MG63 (cell line): ENCODE measurements at regions not wholly inside any gene's neighbourhood (a gene's known extent, or its start where the extent isn't known, plus 50 kb on each side); places are given as distances from the start of the nearest gene placed in this dataset.

ENCODE experiments used
- DNase-seq: peaks from one replicate; pipeline ENCODE4 v3.0.0-alpha.2; 2020
- H3K27me3 ChIP-seq: fragments of 250-450 bp; sonication (Bioruptor Pico); 2 replicates; pipeline ENCODE4 v1.5.1; 2020; ENCODE audit warnings: mild to moderate bottlenecking, moderate library complexity
- H3K36me3 ChIP-seq: fragments of 250-450 bp; sonication (Bioruptor Pico); 2 replicates; pipeline ENCODE4 v1.5.1; 2020; ENCODE audit warnings: mild to moderate bottlenecking, moderate library complexity
- H3K4me3 ChIP-seq: fragments of 250-450 bp; sonication (Bioruptor Pico); 2 replicates; pipeline ENCODE4 v1.5.1; 2020; ENCODE audit warnings: mild to moderate bottlenecking, moderate library complexity
- H3K9me3 ChIP-seq: fragments of 250-450 bp; sonication (Bioruptor Pico); 2 replicates; pipeline ENCODE4 v1.5.1; 2020; ENCODE audit warnings: mild to moderate bottlenecking, moderate library complexity

- Histone ChIP-seq H3K36me3 (no peaks in the 10 kb centered on the region), H3K4me3 (no peak overlapping the region), H3K9me3 (no peaks in the 10 kb centered on the region), H3K27me3 (no peaks in the 10 kb centered on the region)
- peak; percentile 71 for DNase-seq
These were observed 104.1 kb downstream of the XCL2 start for GRCh38 chr1:168439456-168440375.

- Histone ChIP-seq H3K27me3 (0 out of 2 replicates have a peak, but pooled peaks cover 2% of the 10 kb centered on the region), H3K4me3 (no peak overlapping the region), H3K9me3 (no peaks in the 10 kb centered on the region), H3K36me3 (no peaks in the 10 kb centered on the region)
- no peak for DNase-seq
These were observed 105.2 kb downstream of the XCL2 start for GRCh38 chr1:168438626-168439025.

DNA sequence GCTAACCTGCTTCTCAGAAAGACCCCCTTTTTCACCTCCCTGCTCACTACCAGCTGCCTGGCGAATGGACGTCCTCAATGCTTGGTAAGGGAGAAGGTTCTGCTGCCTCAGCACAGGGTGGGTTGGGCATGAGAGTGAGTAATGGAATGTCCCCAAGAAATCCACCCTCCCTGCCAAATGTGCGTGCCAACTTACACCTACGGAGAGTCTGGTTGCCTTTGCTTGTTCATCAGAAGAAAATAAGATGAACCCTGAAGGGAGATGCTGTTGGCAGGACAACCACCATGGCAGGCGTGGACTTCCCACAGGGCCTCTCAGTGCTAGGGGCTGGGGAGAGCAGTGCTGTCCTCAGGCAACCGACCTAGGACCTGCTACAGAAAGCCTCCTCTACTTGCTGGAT is 106.0 kb downstream of the XCL2 start:
- DNase-seq, result no peak
- H3K4me3 ChIP-seq, result no peak overlapping the region

DNA sequence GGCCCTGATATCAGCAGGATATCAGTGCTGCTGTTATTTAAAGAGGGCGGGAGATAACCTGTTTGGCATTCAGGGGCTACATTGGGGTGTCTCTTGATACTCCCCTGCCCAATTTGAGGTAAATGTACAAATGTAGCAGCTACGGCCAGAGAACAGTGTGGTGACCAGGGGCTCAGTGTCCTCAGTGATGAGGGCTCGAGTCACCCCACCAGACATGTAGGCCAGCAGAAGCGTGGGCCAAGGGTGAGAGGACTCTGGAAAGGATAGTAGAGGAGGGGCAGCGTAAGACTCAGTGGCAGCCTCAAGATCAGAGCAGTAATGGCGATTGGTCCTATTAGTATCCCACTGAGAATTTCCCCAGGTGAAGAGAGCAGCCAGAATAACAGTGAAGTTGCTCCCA is 108.4 kb downstream of the XCL2 start:
- Histone ChIP-seq H3K4me3 (no peak overlapping the region), H3K27me3 (0 out of 2 replicates have a peak, but pooled peaks cover 2% of the 10 kb centered on the region), H3K9me3 (no peaks in the 10 kb centered on the region), H3K36me3 (no peaks in the 10 kb centered on the region)
- DNase-seq, result no peak

More for the DNA sequence above, 106.0 kb downstream of the XCL2 start:
- no peaks in the 10 kb centered on the region for H3K36me3 ChIP-seq
- no peaks in the 10 kb centered on the region for H3K9me3 ChIP-seq
- 0 out of 2 replicates have a peak, but pooled peaks cover 2% of the 10 kb centered on the region for H3K27me3 ChIP-seq

DNA sequence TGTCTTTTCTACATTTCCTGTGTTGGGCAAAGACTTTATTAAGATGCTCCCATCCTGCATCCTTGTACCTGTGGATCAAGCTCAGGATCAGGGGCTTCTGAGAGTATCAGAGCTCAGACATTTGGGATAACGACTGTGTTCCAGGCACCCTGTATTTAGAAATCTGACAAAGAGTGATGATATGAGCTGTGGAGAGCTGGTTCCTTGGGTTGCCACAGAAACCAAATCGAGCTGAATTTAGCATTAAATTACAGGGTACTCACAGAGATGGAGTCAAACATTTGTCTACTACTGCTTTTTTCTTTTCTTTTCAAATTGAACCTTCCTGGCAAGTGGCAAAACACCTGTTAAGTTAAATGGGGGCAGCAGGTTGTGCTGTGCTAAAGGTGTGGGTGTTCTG is 110.6 kb downstream of the XCL2 start:
- Histone ChIP-seq H3K4me3 (no peak overlapping the region), H3K9me3 (no peaks in the 10 kb centered on the region), H3K36me3 (no peaks in the 10 kb centered on the region), H3K27me3 (0 out of 2 replicates have a peak, but pooled peaks cover 2% of the 10 kb centered on the region)
- no peak for DNase-seq

GRCh38 chr1:168431882-168432281 is 111.9 kb downstream of the XCL2 start:
- no peaks in the 10 kb centered on the region for H3K9me3 ChIP-seq
- H3K36me3 ChIP-seq, result no peaks in the 10 kb centered on the region
- no peak for DNase-seq
- 0 out of 2 replicates have a peak, but pooled peaks cover 2% of the 10 kb centered on the region for H3K27me3 ChIP-seq
- H3K4me3 ChIP-seq, result no peak overlapping the region

DNA sequence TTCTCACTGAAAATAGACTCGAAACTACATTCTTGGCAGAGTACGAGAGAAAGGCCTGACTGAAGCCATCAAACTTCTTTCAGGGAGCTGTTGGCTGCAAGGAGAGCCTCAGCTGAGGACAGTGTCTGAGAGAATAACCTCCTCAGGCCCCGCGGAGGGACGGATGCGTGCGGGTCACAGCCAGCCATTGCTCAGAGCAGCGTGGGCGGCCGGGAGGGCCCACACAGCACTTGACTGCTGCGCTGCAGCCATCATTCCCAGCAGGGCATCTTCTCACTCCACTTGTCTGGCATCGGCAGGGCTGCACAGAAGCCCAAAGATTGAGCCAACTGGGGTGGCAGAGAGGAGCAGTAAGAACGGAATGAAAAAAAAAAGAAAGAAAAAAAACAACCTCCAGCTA is 113.5 kb downstream of the XCL2 start:
- no peaks in the 10 kb centered on the region for H3K9me3 ChIP-seq
- 0 out of 2 replicates have a peak, but pooled peaks cover 2% of the 10 kb centered on the region for H3K27me3 ChIP-seq

GRCh38 chr1:168428063-168428731 is 115.6 kb downstream of the XCL2 start:
- Histone ChIP-seq H3K27me3 (no peaks in the 10 kb centered on the region), H3K36me3 (no peaks in the 10 kb centered on the region), H3K4me3 (no peak overlapping the region), H3K9me3 (no peaks in the 10 kb centered on the region)
- peak; percentile 20 for DNase-seq

More for the DNA sequence above, 113.5 kb downstream of the XCL2 start:
- no peak for DNase-seq
- no peak overlapping the region for H3K4me3 ChIP-seq
- no peaks in the 10 kb centered on the region for H3K36me3 ChIP-seq

DNA sequence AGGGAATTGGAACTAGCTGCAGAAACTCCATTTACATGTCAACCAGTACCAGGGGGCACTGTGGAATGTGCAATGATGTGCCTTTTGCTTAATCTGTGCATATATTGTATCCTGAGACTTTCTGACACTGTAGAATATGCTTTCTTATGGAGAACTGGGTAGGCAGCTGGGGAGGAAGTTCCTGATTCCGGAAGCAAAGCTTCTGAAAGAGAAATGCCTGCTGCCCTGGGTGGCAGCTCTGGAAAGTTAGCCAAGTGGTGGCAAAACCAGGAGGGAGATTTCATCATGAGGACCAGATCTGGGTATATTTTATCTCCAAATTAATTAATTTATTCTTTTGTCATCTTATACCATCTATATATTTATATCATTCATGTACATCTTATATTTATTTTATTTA is 116.7 kb downstream of the XCL2 start:
- no peaks in the 10 kb centered on the region for H3K9me3 ChIP-seq
- H3K36me3 ChIP-seq, result no peaks in the 10 kb centered on the region
- H3K4me3 ChIP-seq, result no peak overlapping the region
- no peak for DNase-seq
- H3K27me3 ChIP-seq, result no peaks in the 10 kb centered on the region

GRCh38 chr1:168424281-168424680 is 119.5 kb downstream of the XCL2 start:
- Histone ChIP-seq H3K9me3 (no peaks in the 10 kb centered on the region), H3K36me3 (no peaks in the 10 kb centered on the region), H3K27me3 (no peaks in the 10 kb centered on the region), H3K4me3 (no peak overlapping the region)
- no peak for DNase-seq

DNA sequence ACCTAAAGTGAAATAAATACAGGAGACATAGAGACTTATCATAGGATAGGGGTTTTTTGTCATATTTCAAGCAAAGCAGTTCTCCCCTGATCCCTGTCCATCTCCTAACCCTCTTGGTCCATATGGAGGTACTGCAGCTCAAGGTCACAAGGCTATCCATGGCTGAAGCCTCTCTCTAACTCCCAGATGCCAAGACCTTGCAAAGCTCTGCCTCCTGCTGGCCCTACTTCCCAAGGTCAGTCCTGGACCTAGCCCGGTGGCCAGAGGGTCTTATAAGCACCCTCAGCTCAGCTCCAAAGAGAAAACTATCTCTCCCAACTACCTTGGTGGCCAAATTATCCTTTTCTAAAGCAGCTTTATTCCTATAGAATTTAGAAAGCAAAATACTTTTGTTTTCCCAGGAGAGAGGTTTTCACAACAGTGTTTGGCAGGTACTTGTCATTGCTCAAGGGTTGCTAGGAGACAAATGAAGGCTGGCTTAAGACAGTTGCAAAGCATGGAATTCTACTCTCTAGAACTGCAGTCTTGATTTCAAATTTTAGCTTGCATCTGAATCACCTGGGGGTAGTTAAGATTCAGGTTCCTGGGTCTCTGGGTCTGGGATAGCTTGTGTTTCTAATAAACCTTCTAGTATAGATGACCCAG is 121.5 kb downstream of the XCL2 start:
- no peaks in the 10 kb centered on the region for H3K9me3 ChIP-seq
- H3K36me3 ChIP-seq, result no peaks in the 10 kb centered on the region
- no peaks in the 10 kb centered on the region for H3K27me3 ChIP-seq
- DNase-seq, result no peak
- no peak overlapping the region for H3K4me3 ChIP-seq

- no peaks in the 10 kb centered on the region for H3K36me3 ChIP-seq
- H3K9me3 ChIP-seq, result no peaks in the 10 kb centered on the region
- DNase-seq, result no peak
- H3K27me3 ChIP-seq, result no peaks in the 10 kb centered on the region
- H3K4me3 ChIP-seq, result no peak overlapping the region
These were observed 122.3 kb downstream of the XCL2 start for GRCh38 chr1:168421399-168422004.

DNA sequence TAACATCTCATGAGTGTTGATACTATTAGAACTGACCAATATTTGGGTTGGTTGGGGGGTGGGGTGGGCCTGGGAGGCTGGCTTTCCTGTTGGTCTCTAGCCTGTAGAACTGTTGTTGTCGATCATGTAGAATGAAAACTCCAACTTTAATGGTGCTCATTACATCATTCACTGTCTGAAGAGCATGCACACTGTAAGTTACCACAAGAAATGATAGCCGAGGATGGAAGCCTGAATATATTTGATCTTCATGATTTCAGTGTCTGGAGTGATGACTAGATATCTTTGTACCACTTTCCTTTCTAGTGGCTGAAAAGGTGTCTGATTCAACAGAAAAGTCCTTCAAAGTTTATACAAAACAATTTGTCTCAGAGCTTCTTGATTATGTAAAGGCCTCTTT is 123.6 kb downstream of the XCL2 start:
- Histone ChIP-seq H3K4me3 (no peak overlapping the region), H3K27me3 (no peaks in the 10 kb centered on the region), H3K9me3 (no peaks in the 10 kb centered on the region), H3K36me3 (no peaks in the 10 kb centered on the region)
- DNase-seq, result no peak

GRCh38 chr1:168419736-168420135 is 124.1 kb downstream of the XCL2 start:
- Histone ChIP-seq H3K27me3 (no peaks in the 10 kb centered on the region), H3K4me3 (no peak overlapping the region), H3K36me3 (no peaks in the 10 kb centered on the region), H3K9me3 (no peaks in the 10 kb centered on the region)
- no peak for DNase-seq

DNA sequence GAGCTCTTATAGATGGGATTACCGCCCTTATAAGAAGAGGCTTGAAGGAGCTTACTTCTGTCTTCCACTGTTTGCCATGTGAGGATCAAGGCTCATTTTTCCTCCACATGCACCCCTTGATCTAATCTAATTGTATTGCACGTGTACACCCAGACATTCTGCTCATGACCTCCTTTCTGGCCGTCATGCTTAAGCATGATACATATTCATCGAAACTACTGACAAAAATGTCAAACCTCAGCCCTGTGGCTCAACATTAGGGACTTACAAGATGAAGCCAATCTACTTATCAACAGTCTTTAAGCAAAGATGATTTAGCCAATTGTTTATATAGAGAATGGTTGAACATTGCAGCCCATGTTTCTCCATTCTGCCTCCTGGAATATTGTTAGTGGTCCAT is 127.6 kb downstream of the XCL2 start:
- Histone ChIP-seq H3K9me3 (no peaks in the 10 kb centered on the region), H3K27me3 (no peaks in the 10 kb centered on the region), H3K4me3 (no peak overlapping the region), H3K36me3 (no peaks in the 10 kb centered on the region)
- no peak for DNase-seq

GRCh38 chr1:168414914-168415313 is 128.9 kb downstream of the XCL2 start:
- no peaks in the 10 kb centered on the region for H3K9me3 ChIP-seq
- H3K4me3 ChIP-seq, result no peak overlapping the region
- H3K27me3 ChIP-seq, result no peaks in the 10 kb centered on the region
- no peak for DNase-seq
- H3K36me3 ChIP-seq, result no peaks in the 10 kb centered on the region

- DNase-seq, result no peak
- Histone ChIP-seq H3K9me3 (no peaks in the 10 kb centered on the region), H3K4me3 (no peak overlapping the region), H3K27me3 (no peaks in the 10 kb centered on the region), H3K36me3 (no peaks in the 10 kb centered on the region)
These were observed 129.8 kb downstream of the TBX19 start for GRCh38 chr1:168410464-168410863.
